ENCODE measurements at regions not wholly inside any gene's neighbourhood (a gene's known extent, or its start where the extent isn't known, plus 50 kb on each side); places are given as distances from the start of the nearest gene placed in this dataset.
"Not testable (repeated sequence)": the region's sequence is repeated elsewhere in the genome, so short reads cannot be mapped to it uniquely, and the experiment has no call there.

GRCh38 chr5:63732880-63733279, 229.4 kb downstream of the HTR1A start:
- not testable (repeated sequence) for DNase-seq (ENCODE audit: extremely low read depth, low read depth)

- DNase-seq (ENCODE audit: extremely low read depth, low read depth) = no peak
These were observed 234.7 kb downstream of the HTR1A start for GRCh38 chr5:63727583-63727982.

- DNase-seq (ENCODE audit: extremely low read depth, low read depth) = no peak
These were observed 235.7 kb downstream of the HTR1A start for GRCh38 chr5:63726496-63726895.

GRCh38 chr5:63719147-63719546, 243.1 kb downstream of the HTR1A start:
- DNase-seq (ENCODE audit: extremely low read depth, low read depth) = no peak

GRCh38 chr5:63700241-63700640, 262.0 kb downstream of the HTR1A start:
- no peak for DNase-seq (ENCODE audit: extremely low read depth, low read depth)

GRCh38 chr5:63697811-63698210, 264.4 kb downstream of the HTR1A start:
- DNase-seq (ENCODE audit: extremely low read depth, low read depth) = no peak

GRCh38 chr5:63690546-63690945, 271.7 kb downstream of the HTR1A start:
- no peak for DNase-seq (ENCODE audit: extremely low read depth, low read depth)

GRCh38 chr5:63687854-63688516, 274.3 kb downstream of the HTR1A start:
- DNase-seq (ENCODE audit: extremely low read depth, low read depth) = no peak

- no peak for DNase-seq (ENCODE audit: extremely low read depth, low read depth)
These were observed 275.3 kb downstream of the HTR1A start for GRCh38 chr5:63686938-63687337.

GRCh38 chr5:63686181-63686580, 276.1 kb downstream of the HTR1A start:
- no peak for DNase-seq (ENCODE audit: extremely low read depth, low read depth)

- DNase-seq (ENCODE audit: extremely low read depth, low read depth) = no peak
These were observed 276.8 kb downstream of the HTR1A start for GRCh38 chr5:63685454-63685853.

- DNase-seq (ENCODE audit: extremely low read depth, low read depth) = no peak
These were observed 287.4 kb downstream of the HTR1A start for GRCh38 chr5:63674881-63675280.

GRCh38 chr5:63655043-63655442, 307.2 kb downstream of the HTR1A start:
- no peak for DNase-seq (ENCODE audit: extremely low read depth, low read depth)

GRCh38 chr5:63650581-63650980, 311.7 kb downstream of the HTR1A start:
- DNase-seq (ENCODE audit: extremely low read depth, low read depth) = no peak

- no peak for DNase-seq (ENCODE audit: extremely low read depth, low read depth)
These were observed 313.9 kb downstream of the HTR1A start for GRCh38 chr5:63648376-63648775.

GRCh38 chr5:63629951-63630630, 332.2 kb downstream of the HTR1A start:
- no peak for DNase-seq (ENCODE audit: extremely low read depth, low read depth)

- DNase-seq (ENCODE audit: extremely low read depth, low read depth) = no peak
These were observed 348.8 kb downstream of the HTR1A start for GRCh38 chr5:63613442-63613841.

GRCh38 chr5:63603996-63604395, 358.2 kb downstream of the HTR1A start:
- DNase-seq (ENCODE audit: extremely low read depth, low read depth) = no peak

- no peak for DNase-seq (ENCODE audit: extremely low read depth, low read depth)
These were observed 359.3 kb downstream of the HTR1A start for GRCh38 chr5:63602971-63603370.

GRCh38 chr5:63596254-63596653, 366.0 kb downstream of the HTR1A start:
- no peak for DNase-seq (ENCODE audit: extremely low read depth, low read depth)

- no peak for DNase-seq (ENCODE audit: extremely low read depth, low read depth)
These were observed 388.9 kb downstream of the HTR1A start for GRCh38 chr5:63573380-63573779.

GRCh38 chr5:63572740-63573139, 389.5 kb downstream of the HTR1A start:
- no peak for DNase-seq (ENCODE audit: extremely low read depth, low read depth)

GRCh38 chr5:63570752-63571151, 391.5 kb downstream of the HTR1A start:
- DNase-seq (ENCODE audit: extremely low read depth, low read depth) = no peak
